Left kidney (tissue), 1 donor: ENCODE measurements at regions not wholly inside any gene's neighbourhood (a gene's known extent, or its start where the extent isn't known, plus 50 kb on each side); places are given as distances from the start of the nearest gene placed in this dataset.

Experiments
- DNase-seq: peaks from one replicate; pipeline ENCODE4 v3.0.0-alpha.2; 2013

GRCh38 chr1:182293119-182293589, 98.4 kb downstream of the GLUL start:
- no peak for DNase-seq

- DNase-seq: no peak
Observed at GRCh38 chr1:182292193-182292741, 99.3 kb downstream of the GLUL start.

GRCh38 chr1:182291584-182292192, 99.9 kb downstream of the GLUL start:
- DNase-seq: no peak

- no peak for DNase-seq
Observed at GRCh38 chr1:182288749-182289604, 102.6 kb downstream of the GLUL start.

GRCh38 chr1:182286761-182287160, 104.8 kb downstream of the GLUL start:
- no peak for DNase-seq

GRCh38 chr1:182283746-182284544, 107.6 kb downstream of the GLUL start:
- no peak for DNase-seq

GRCh38 chr1:182281541-182281940, 110.0 kb downstream of the GLUL start:
- no peak for DNase-seq

- DNase-seq: no peak
Observed at GRCh38 chr1:182280504-182280900, 111.1 kb downstream of the GLUL start.

GRCh38 chr1:182279724-182280503, 111.7 kb downstream of the GLUL start:
- DNase-seq: no peak

GRCh38 chr1:182279302-182279701, 112.3 kb downstream of the GLUL start:
- no peak for DNase-seq

GRCh38 chr1:182278144-182279054, 113.2 kb downstream of the GLUL start:
- no peak for DNase-seq

- DNase-seq: no peak
Observed at GRCh38 chr1:182275271-182275670, 116.3 kb downstream of the GLUL start.

GRCh38 chr1:182274618-182275017, 117.0 kb downstream of the GLUL start:
- no peak for DNase-seq

- DNase-seq: no peak
Observed at GRCh38 chr1:182270731-182271130, 120.9 kb downstream of the GLUL start.

- no peak for DNase-seq
Observed at GRCh38 chr1:182269097-182269496, 122.5 kb downstream of the GLUL start.

- no peak for DNase-seq
Observed at GRCh38 chr1:182268669-182269068, 122.9 kb downstream of the GLUL start.

GRCh38 chr1:182264185-182264584, 127.4 kb downstream of the GLUL start:
- no peak for DNase-seq

- no peak for DNase-seq
Observed at GRCh38 chr1:182263706-182264105, 127.9 kb downstream of the GLUL start.

GRCh38 chr1:182262425-182262824, 129.2 kb downstream of the GLUL start:
- no peak for DNase-seq

- DNase-seq: no peak
Observed at GRCh38 chr1:182261655-182262054, 129.9 kb downstream of the GLUL start.

- no peak for DNase-seq
Observed at GRCh38 chr1:182260516-182260915, 131.1 kb downstream of the GLUL start.
